ENCODE measurements at regions not wholly inside any gene's neighbourhood (a gene's known extent, or its start where the extent isn't known, plus 50 kb on each side); places are given as distances from the start of the nearest gene placed in this dataset.

DNA sequence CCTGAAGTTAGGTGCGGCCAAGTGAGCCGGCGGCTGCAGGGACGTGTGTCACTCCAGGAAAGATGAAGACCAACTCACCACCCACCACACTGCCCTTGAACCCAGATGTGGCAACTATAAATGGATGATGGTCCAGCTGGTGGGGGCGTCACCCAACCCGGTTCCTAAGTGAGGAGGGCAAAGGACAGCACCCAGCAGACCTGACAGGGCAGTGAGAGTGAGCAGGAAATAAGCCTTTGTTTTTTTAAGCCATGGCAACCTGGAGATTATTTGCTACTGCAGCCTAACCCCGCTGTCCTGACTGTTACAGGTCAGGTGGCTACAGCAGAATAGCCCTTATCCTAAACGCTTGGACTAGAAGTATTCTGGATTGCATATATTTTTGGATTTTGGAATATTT is 228.9 kb downstream of the CTTN start:
- Histone ChIP-seq H3K27ac (ENCODE audit: poor library complexity, severe bottlenecking) (no peak overlapping the region), H3K36me3 (ENCODE audit: low read depth) (no peaks in the 10 kb centered on the region), H3K4me1 (ENCODE audit: insufficient read depth, poor library complexity, severe bottlenecking) (no peaks in the 10 kb centered on the region), H3K27me3 (ENCODE audit: insufficient read depth, poor library complexity, severe bottlenecking) (no peaks in the 10 kb centered on the region), H3K4me3 (ENCODE audit: severe bottlenecking) (no peak overlapping the region), H3K9me3 (ENCODE audit: severe bottlenecking) (no peaks in the 10 kb centered on the region)
- TF ChIP-seq, protein P1, sequence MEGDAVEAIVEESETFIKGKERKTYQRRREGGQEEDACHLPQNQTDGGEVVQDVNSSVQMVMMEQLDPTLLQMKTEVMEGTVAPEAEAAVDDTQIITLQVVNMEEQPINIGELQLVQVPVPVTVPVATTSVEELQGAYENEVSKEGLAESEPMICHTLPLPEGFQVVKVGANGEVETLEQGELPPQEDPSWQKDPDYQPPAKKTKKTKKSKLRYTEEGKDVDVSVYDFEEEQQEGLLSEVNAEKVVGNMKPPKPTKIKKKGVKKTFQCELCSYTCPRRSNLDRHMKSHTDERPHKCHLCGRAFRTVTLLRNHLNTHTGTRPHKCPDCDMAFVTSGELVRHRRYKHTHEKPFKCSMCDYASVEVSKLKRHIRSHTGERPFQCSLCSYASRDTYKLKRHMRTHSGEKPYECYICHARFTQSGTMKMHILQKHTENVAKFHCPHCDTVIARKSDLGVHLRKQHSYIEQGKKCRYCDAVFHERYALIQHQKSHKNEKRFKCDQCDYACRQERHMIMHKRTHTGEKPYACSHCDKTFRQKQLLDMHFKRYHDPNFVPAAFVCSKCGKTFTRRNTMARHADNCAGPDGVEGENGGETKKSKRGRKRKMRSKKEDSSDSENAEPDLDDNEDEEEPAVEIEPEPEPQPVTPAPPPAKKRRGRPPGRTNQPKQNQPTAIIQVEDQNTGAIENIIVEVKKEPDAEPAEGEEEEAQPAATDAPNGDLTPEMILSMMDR (IDR thresholded peaks at IDR 0.05; ENCODE audit: poor library complexity, severe bottlenecking), result no peak
- ATAC-seq (ENCODE audit: low read depth) (no peak), DNase-seq (ENCODE audit: low spot score) (no peak)

DNA sequence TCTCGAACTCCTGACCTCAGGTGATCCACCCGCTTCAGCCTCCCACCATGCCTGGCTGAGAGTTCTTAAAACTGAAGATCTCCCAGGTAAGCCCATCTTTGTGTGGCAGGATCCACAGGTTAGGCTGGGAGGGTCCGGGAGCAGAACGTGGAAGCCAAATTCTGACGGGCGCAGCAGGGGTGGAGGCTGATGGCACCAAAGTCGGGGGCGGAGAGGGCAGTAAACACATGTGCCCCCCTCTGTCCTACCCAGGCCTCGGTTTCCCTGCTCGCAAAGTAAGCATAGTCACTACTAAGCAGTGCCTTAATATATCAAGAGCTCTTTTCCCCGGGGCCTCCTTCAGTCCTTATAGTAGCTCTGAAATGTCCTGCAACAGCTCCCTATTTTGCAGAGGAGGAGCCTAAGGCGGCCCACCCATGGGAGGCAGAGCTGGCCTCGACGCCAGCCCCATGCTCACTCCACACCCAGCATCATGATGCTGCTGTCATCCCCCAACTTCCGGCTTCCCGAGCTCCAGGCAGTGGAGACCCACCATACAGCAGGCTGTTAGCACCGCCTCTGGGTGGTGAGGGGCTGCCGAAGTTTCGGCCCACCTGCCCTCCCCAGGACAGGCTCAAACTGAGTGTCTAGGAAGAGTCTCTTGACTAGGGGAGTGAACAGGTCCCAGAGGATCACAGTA is 230.0 kb downstream of the CTTN start:
- TF ChIP-seq, protein P1 (IDR thresholded peaks at IDR 0.05; ENCODE audit: poor library complexity, severe bottlenecking), result no peak
- Histone ChIP-seq H3K4me1 (ENCODE audit: insufficient read depth, poor library complexity, severe bottlenecking) (no peaks in the 10 kb centered on the region), H3K4me3 (ENCODE audit: severe bottlenecking) (no peak overlapping the region), H3K27me3 (ENCODE audit: insufficient read depth, poor library complexity, severe bottlenecking) (no peaks in the 10 kb centered on the region), H3K9me3 (ENCODE audit: severe bottlenecking) (no peaks in the 10 kb centered on the region), H3K27ac (ENCODE audit: poor library complexity, severe bottlenecking) (no peak overlapping the region), H3K36me3 (ENCODE audit: low read depth) (no peaks in the 10 kb centered on the region)
- ATAC-seq (ENCODE audit: low read depth) (no peak), DNase-seq (ENCODE audit: low spot score) (no peak)

DNA sequence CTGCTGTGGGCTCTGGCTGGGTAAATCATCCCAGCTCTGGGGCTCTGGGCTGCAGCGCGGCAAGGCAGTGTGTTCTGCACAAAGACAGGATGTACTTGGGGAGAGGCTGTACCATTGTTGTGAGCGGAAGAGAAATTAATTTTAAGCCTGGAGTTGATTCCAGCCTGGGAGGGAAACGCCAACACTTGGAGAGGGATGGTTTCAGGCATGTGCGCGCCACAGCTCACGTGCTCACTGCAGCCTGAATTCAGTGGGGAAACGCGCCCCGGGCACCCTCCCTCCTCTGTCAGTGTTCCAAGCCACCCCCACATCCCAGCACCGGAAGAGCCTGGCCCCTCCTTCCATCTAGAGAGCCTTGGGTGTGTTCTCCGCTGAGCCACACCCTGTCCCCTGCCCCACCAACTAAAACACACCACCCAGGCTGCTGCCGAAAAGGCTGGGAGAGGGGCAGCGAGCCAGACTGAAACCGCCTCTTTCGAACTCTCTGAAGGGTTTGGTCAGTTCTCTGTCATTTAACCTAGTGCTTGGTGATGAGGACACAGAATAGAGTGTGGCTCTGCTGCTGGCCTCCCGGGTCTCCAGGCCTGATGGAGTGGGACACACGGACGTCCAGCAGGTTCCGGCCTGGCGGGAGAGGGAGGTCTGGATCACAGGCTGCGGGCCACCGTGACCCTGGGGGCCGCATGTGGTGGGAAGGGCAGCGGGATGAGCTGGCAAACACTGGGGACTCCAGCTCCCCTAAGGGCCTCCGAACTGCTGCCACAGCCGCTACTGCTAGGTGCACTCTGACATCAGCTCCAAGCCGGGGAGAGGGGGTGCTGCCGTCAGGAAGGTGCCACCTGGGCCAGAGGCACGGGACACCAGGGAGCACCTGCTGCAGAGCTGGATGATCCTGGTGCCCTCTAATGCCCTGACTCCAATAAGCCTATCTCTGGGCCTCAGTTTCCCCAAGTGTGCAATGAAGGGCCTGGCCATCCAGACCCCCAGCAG is 230.8 kb downstream of the CTTN start:
- peak; percentile 50; the same call in 2 of the 3 replicates for ATAC-seq (ENCODE audit: low read depth)
- Histone ChIP-seq H3K9me3 (ENCODE audit: severe bottlenecking) (no peaks in the 10 kb centered on the region), H3K36me3 (ENCODE audit: low read depth) (no peaks in the 10 kb centered on the region), H3K27ac (ENCODE audit: poor library complexity, severe bottlenecking) (no peak overlapping the region), H3K27me3 (ENCODE audit: insufficient read depth, poor library complexity, severe bottlenecking) (no peaks in the 10 kb centered on the region), H3K4me3 (ENCODE audit: severe bottlenecking) (no peak overlapping the region), H3K4me1 (ENCODE audit: insufficient read depth, poor library complexity, severe bottlenecking) (no peaks in the 10 kb centered on the region)
- no peak for DNase-seq (ENCODE audit: low spot score)
- TF ChIP-seq, protein P1 (IDR thresholded peaks at IDR 0.05; ENCODE audit: poor library complexity, severe bottlenecking), result no peak

DNA sequence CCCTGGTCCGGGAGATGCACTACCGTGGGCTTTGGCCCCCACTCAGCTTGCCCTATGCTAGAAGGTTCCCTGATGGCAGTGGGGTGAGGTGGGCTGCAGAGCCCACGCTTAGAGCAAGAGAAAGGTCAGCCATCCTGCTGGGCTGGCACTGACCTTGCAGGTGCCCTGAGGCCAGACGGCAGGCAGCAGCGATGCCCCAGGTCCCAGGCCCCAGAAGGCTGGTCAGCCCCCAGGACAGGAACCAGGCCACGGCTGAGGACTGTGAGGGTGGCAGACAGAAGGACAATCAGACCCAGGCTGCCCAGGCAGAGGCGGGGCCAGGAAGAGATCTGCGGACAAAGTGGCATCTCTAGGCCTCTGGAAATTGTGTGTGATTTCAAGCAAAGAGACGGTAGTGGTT is 231.7 kb downstream of the CTTN start:
- DNase-seq (ENCODE audit: low spot score) (no peak), ATAC-seq (ENCODE audit: low read depth) (no peak)
- no peaks in the 10 kb centered on the region for H3K36me3 ChIP-seq (ENCODE audit: low read depth)
- H3K4me3 ChIP-seq (ENCODE audit: severe bottlenecking), result no peak overlapping the region
- no peaks in the 10 kb centered on the region for H3K9me3 ChIP-seq (ENCODE audit: severe bottlenecking)
- H3K4me1 ChIP-seq (ENCODE audit: insufficient read depth, poor library complexity, severe bottlenecking), result no peaks in the 10 kb centered on the region
- H3K27ac ChIP-seq (ENCODE audit: poor library complexity, severe bottlenecking), result no peak overlapping the region
- no peaks in the 10 kb centered on the region for H3K27me3 ChIP-seq (ENCODE audit: insufficient read depth, poor library complexity, severe bottlenecking)
- TF ChIP-seq, protein P1 (IDR thresholded peaks at IDR 0.05; ENCODE audit: poor library complexity, severe bottlenecking), result no peak

Data from RWPE2 (cell line).